Astrocyte (in vitro differentiated cells and primary cell): ENCODE measurements at regions not wholly inside any gene's neighbourhood (a gene's known extent, or its start where the extent isn't known, plus 50 kb on each side); places are given as distances from the start of the nearest gene placed in this dataset.

Experiments used
- CTCF ChIP-seq: IDR thresholded peaks from 2 replicates; pipeline ENCODE4 v1.5.1; 2011; ENCODE audit warnings: low read depth, mild to moderate bottlenecking, inconsistent platforms, low read length, moderate library complexity; ENCODE audit not compliant: insufficient read depth
- EZH2 ChIP-seq: IDR thresholded peaks from 2 replicates; pipeline ENCODE4 v1.6.1; 2012; ENCODE audit warnings: mild to moderate bottlenecking, low read length, inconsistent platforms; ENCODE audit not compliant: insufficient read depth

GRCh38 chr13:105595471-105595870, 940.0 kb downstream of the EFNB2 start:
- TF ChIP-seq CTCF: no peak
- no peak for TF ChIP-seq EZH2
